H1 (cell line): ENCODE measurements at regions not wholly inside any gene's neighbourhood (a gene's known extent, or its start where the extent isn't known, plus 50 kb on each side); places are given as distances from the start of the nearest gene placed in this dataset.

Source experiments
- CTCF ChIA-PET: fragments of 300-600 bp; sonication (Branson Sonifier 250); formaldehyde crosslinking; loops from one replicate; lab custom pipeline; 2021; ENCODE audit not compliant: partially characterized antibody; lab: Charles Lee
- POLR2A ChIA-PET: fragments of 300-600 bp; sonication (Branson Sonifier 250); formaldehyde crosslinking; loops from one replicate; lab custom pipeline; 2021; ENCODE audit warnings: inconsistent platforms; ENCODE audit not compliant: partially characterized antibody; lab: Charles Lee
- DNase-seq, 2 experiments: peaks; one replicate each; pipeline versions ENCODE4 v3.0.0 to v3.0.0-alpha.2; 2010 to 2022; ENCODE audit warnings: low spot score in 2 of 2, low read depth in 1 of 2, mixed read lengths in 1 of 2
- FAIRE-seq: peaks from 2 replicates; lab custom pipeline; 2011; peaks lifted over from hg19 to GRCh38; lab: Jason Lieb, UNC
- H2AFZ ChIP-seq: 2 replicates; pipeline ENCODE4 v1.8.1; 2012; ENCODE audit warnings: low read length, inconsistent platforms
- H2AK5ac ChIP-seq: 2 replicates; pipeline ENCODE4 v1.6.1; 2013; ENCODE audit warnings: low read depth, low read length
- H2BK120ac ChIP-seq: replicated peaks from 2 replicates; pipeline ENCODE3; 2013; ENCODE audit warnings: low read depth, low read length, inconsistent platforms
- H2BK12ac ChIP-seq: 2 replicates; pipeline ENCODE4 v1.6.1; 2013; ENCODE audit warnings: low read depth, low read length
- H2BK15ac ChIP-seq: 2 replicates; pipeline ENCODE4 v1.6.1; 2013; ENCODE audit warnings: low read length
- H2BK20ac ChIP-seq: 2 replicates; pipeline ENCODE4 v1.6.1; 2013; ENCODE audit warnings: low read length
- H2BK5ac ChIP-seq: 2 replicates; pipeline ENCODE4 v1.6.1; 2013; ENCODE audit warnings: low read depth, low read length
- H3K14ac ChIP-seq: 2 replicates; pipeline ENCODE4 v1.6.1; 2013; ENCODE audit warnings: inconsistent platforms; ENCODE audit not compliant: insufficient read length
- H3K18ac ChIP-seq: 2 replicates; pipeline ENCODE4 v1.6.1; 2013; ENCODE audit warnings: low read length; ENCODE audit errors: extremely low read depth
- H3K23ac ChIP-seq: 2 replicates; pipeline ENCODE4 v1.6.1; 2013; ENCODE audit warnings: inconsistent platforms; ENCODE audit not compliant: insufficient read length
- H3K23me2 ChIP-seq: 2 replicates; pipeline ENCODE4 v1.6.1; 2013; ENCODE audit warnings: low read depth, low read length
- H3K27ac ChIP-seq: 2 replicates; pipeline ENCODE4 v1.6.1; 2011; ENCODE audit warnings: low read depth, low read length, inconsistent platforms
- H3K27me3 ChIP-seq, 4 experiments: replicated peaks in 1 of 4; 1 replicate in 1 of 4; 2 replicates in 3 of 4; pipeline versions ENCODE4 v1.6.1 to v1.8.1; 2011 to 2013; ENCODE audit warnings: low read length in 3 of 4, mild to moderate bottlenecking in 3 of 4, inconsistent platforms in 2 of 4, mixed read lengths in 2 of 4, moderate library complexity in 1 of 4; ENCODE audit not compliant: control insufficient read depth in 3 of 4, insufficient read depth in 3 of 4; ENCODE audit errors: extremely low read depth in 1 of 4
- H3K36me3 ChIP-seq, 4 experiments: 2 replicates each; pipeline versions ENCODE4 v1.6.1 to v1.8.1; 2011 to 2013; ENCODE audit warnings: mild to moderate bottlenecking in 4 of 4, low read length in 3 of 4, moderate library complexity in 2 of 4, control low read depth in 1 of 4, inconsistent platforms in 1 of 4; ENCODE audit not compliant: insufficient read depth in 4 of 4, control insufficient read depth in 2 of 4
- H3K4ac ChIP-seq: replicated peaks from 2 replicates; pipeline ENCODE3; 2013; ENCODE audit warnings: low read length, low read depth, mixed read lengths, inconsistent platforms; ENCODE audit not compliant: insufficient read length
- H3K4me1 ChIP-seq, 4 experiments: replicated peaks in 1 of 4; 1 replicate in 1 of 4; 2 replicates in 3 of 4; pipeline versions ENCODE4 v1.6.1 to v1.8.1; 2011 to 2013; ENCODE audit warnings: low read length in 3 of 4, inconsistent platforms in 2 of 4, mixed read lengths in 1 of 4; ENCODE audit not compliant: insufficient read depth in 4 of 4, control insufficient read depth in 3 of 4
- H3K4me2 ChIP-seq, 2 experiments: 2 replicates each; pipeline versions ENCODE4 v1.6.1 to v1.8.1; 2011 to 2013; ENCODE audit warnings: low read depth in 2 of 2, low read length in 2 of 2, control low read depth in 1 of 2, inconsistent platforms in 1 of 2, mild to moderate bottlenecking in 1 of 2; ENCODE audit not compliant: insufficient read depth in 1 of 2
- H3K4me3 ChIP-seq, 4 experiments: fragments of 200-600, 300-600 bp in 1 of 4; sonication (generic), shearing (Covaris generic), sonication (Bioruptor Twin) in 1 of 4; 2 replicates each; pipeline versions ENCODE4 v1.5.1 to v1.8.1; 2011 to 2016; ENCODE audit warnings: low read length in 4 of 4, low read depth in 3 of 4, control low read depth in 2 of 4, inconsistent platforms in 2 of 4, mild to moderate bottlenecking in 2 of 4, mixed read lengths in 1 of 4, moderate library complexity in 1 of 4; ENCODE audit not compliant: insufficient read depth in 2 of 4; ENCODE audit errors: extremely low read depth in 1 of 4
- H3K56ac ChIP-seq: replicated peaks from 2 replicates; pipeline ENCODE3; 2013; ENCODE audit warnings: low read depth, mild to moderate bottlenecking, mixed read lengths, low read length, inconsistent platforms; ENCODE audit not compliant: insufficient read length
- H3K79me1 ChIP-seq: 2 replicates; pipeline ENCODE4 v1.6.1; 2013; ENCODE audit warnings: low read depth, low read length, control low read depth
- H3K79me2 ChIP-seq, 2 experiments: 2 replicates each; pipeline versions ENCODE4 v1.6.1 to v1.8.1; 2012 to 2013; ENCODE audit warnings: low read length in 2 of 2, mild to moderate bottlenecking in 2 of 2, inconsistent platforms in 1 of 2; ENCODE audit not compliant: insufficient read depth in 2 of 2, control insufficient read depth in 1 of 2
- H3K9ac ChIP-seq, 4 experiments: replicated peaks in 1 of 4; 1 replicate in 1 of 4; 2 replicates in 3 of 4; pipeline versions ENCODE4 v1.6.1 to v1.8.1; 2011 to 2013; ENCODE audit warnings: low read depth in 3 of 4, low read length in 3 of 4, control low read depth in 2 of 4, mild to moderate bottlenecking in 2 of 4, moderate library complexity in 2 of 4, inconsistent platforms in 1 of 4; ENCODE audit errors: extremely low read depth in 1 of 4
- H3K9me3 ChIP-seq, 2 experiments: 2 replicates each; pipeline versions ENCODE4 v1.6.1 to v1.8.1; 2012 to 2013; ENCODE audit warnings: mild to moderate bottlenecking in 2 of 2, moderate library complexity in 2 of 2, control low read depth in 1 of 2, inconsistent platforms in 1 of 2, low read depth in 1 of 2, low read length in 1 of 2, mixed read lengths in 1 of 2; ENCODE audit not compliant: insufficient read depth in 2 of 2
- H4K20me1 ChIP-seq, 2 experiments: replicated peaks in 1 of 2; 2 replicates each; pipeline versions ENCODE3 to v1.8.1; 2011 to 2013; ENCODE audit warnings: inconsistent platforms in 2 of 2, low read length in 2 of 2, mild to moderate bottlenecking in 1 of 2; ENCODE audit not compliant: insufficient read depth in 2 of 2, control insufficient read depth in 1 of 2
- H4K5ac ChIP-seq: 2 replicates; pipeline ENCODE4 v1.6.1; 2013; ENCODE audit warnings: low read length, low read depth, mixed read lengths, inconsistent platforms; ENCODE audit not compliant: insufficient read length
- H4K8ac ChIP-seq: 2 replicates; pipeline ENCODE4 v1.8.0; 2013; ENCODE audit warnings: mild to moderate bottlenecking, moderate library complexity, low read length, inconsistent platforms; ENCODE audit not compliant: insufficient read depth; ENCODE audit errors: extremely low read depth
- H4K91ac ChIP-seq: replicated peaks from 2 replicates; pipeline ENCODE3; 2013; ENCODE audit warnings: low read length, mixed read lengths, inconsistent platforms; ENCODE audit not compliant: insufficient read length
- MAFK ChIP-seq: IDR thresholded peaks from 2 replicates; pipeline ENCODE4 v1.6.1; 2012; ENCODE audit warnings: low read depth, mild to moderate bottlenecking, improper control_type of control experiment, low read length
- WGBS, 2 experiments: shearing (Covaris generic) in 1 of 2; methylation state at CpG; one replicate each; pipeline versions ENCODE4 v1.1.6 to v1.1.7; 2013 to 2015; ENCODE audit warnings: low lambda C conversion rate in 2 of 2, mixed read lengths in 2 of 2, inconsistent platforms in 1 of 2, low coverage in 1 of 2, missing lambda C conversion rate in 1 of 2; ENCODE audit not compliant: insufficient replicate concordance in 2 of 2, insufficient coverage in 1 of 2, insufficient read length in 1 of 2; ENCODE audit errors: extremely low coverage in 1 of 2, missing lambda C conversion rate in 1 of 2; 5-methylcytosine and 5-hydroxymethylcytosine counted together

DNA sequence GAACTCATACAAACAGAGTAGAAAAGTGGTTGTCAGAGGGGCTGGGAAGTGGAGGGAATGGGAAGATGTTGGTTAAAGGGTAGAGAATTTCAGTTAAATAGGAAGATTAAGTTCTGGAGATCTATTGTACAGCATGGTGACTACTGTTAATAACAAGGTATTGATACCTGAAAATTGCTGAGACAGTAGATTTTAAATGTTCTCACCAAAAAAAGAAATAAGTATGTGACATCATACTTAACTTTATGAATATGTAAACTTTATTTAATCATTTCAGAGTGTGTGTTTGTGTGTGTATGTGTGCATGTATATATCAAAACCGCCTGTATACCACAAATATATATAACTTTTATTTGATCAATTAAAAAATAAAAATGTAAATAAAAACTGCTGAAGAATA is 896.4 kb downstream of the TFAP2A start:
- no peaks in the 10 kb centered on the region for H3K79me2 ChIP-seq
- no peak overlapping the region for H4K5ac ChIP-seq
- H3K4me2 ChIP-seq, result no peak overlapping the region
- no peak overlapping the region for H3K14ac ChIP-seq
- H3K23ac ChIP-seq, result no peak overlapping the region
- no peak overlapping the region for H3K27ac ChIP-seq
- no peak overlapping the region for H3K56ac ChIP-seq
- no peak overlapping the region for H2AK5ac ChIP-seq
- H2BK20ac ChIP-seq, result no peak overlapping the region
- ChIA-PET CTCF (no interaction called here), POLR2A (no interaction called here)
- peaks cover 0 to 7% (median 1%) of the 10 kb centered on the region in 4 experiments; a peak in 3 of 7 replicates for H3K4me1 ChIP-seq
- no peaks in the 10 kb centered on the region for H3K79me1 ChIP-seq
- FAIRE-seq (no peak), DNase-seq (no peak)
- no peaks in the 10 kb centered on the region for H3K9me3 ChIP-seq
- no peaks in the 10 kb centered on the region for H4K20me1 ChIP-seq
- H3K23me2 ChIP-seq, result no peaks in the 10 kb centered on the region
- no peak overlapping the region for H2AFZ ChIP-seq
- H3K18ac ChIP-seq, result no peak overlapping the region
- no peak overlapping the region for H2BK15ac ChIP-seq
- 89% methylated on average over 1 of the region's 1 CpG; no CpG with 5 or more reads in 1 of the 2 experiments for WGBS, 2 experiments
- H3K36me3 ChIP-seq, result no peaks in the 10 kb centered on the region
- no peak for TF ChIP-seq MAFK
- no peak overlapping the region for H4K8ac ChIP-seq
- no peak overlapping the region for H2BK120ac ChIP-seq
- H3K9ac ChIP-seq, result no peak overlapping the region
- H4K91ac ChIP-seq, result no peak overlapping the region
- no peak overlapping the region for H2BK12ac ChIP-seq
- no peak overlapping the region for H2BK5ac ChIP-seq
- no peaks in the 10 kb centered on the region for H3K27me3 ChIP-seq
- H3K4ac ChIP-seq, result no peak overlapping the region
- H3K4me3 ChIP-seq, result no peak overlapping the region
